Activated CD8-positive, alpha-beta memory T cell treated with anti-CD3 and anti-CD28 coated beads for 36 hours (primary cell): ENCODE measurements at regions not wholly inside any gene's neighbourhood (a gene's known extent, or its start where the extent isn't known, plus 50 kb on each side); places are given as distances from the start of the nearest gene placed in this dataset.

ENCODE experiments used
- CTCF ChIA-PET: fragments of 350-600 bp; sonication (Branson Sonifier 250); formaldehyde crosslinking; loops from one replicate; lab custom pipeline; 2021; ENCODE audit warnings: antibody characterized with exemption; lab: Charles Lee
- POLR2A ChIA-PET: fragments of 350-600 bp; sonication (Branson Sonifier 250); formaldehyde crosslinking; loops from one replicate; lab custom pipeline; 2021; ENCODE audit warnings: antibody characterized with exemption; lab: Charles Lee

DNA sequence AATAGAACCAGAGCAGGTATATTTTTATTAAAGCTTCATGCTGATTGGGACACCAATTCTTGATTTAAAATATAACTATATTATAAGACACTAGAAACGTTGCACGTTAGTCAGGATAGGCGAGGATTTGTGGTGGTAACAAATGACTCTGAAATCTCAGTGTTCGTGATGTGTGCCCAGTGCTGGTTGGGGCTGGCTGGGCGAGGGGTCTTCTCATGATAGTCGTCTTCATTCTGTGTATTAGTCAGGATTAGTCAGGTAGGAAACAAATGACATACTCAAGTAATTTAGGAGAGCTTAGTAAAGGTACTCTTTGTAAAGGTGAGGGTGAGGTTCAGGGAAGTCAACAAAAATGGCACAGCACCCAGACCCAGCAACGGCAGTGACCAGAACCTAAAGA, 73.9 kb upstream of the HIF1A start:
- POLR2A ChIA-PET: interaction anchor here (1.6 kb wide), 1 partner anchor 41 kb away, joined by 7 read pairs; no protein-coding TSS in a partner anchor
- CTCF ChIA-PET: interaction anchor here (0.5 kb wide), 1 partner anchor 1842 kb away, joined by 3 read pairs; no protein-coding TSS in a partner anchor

DNA sequence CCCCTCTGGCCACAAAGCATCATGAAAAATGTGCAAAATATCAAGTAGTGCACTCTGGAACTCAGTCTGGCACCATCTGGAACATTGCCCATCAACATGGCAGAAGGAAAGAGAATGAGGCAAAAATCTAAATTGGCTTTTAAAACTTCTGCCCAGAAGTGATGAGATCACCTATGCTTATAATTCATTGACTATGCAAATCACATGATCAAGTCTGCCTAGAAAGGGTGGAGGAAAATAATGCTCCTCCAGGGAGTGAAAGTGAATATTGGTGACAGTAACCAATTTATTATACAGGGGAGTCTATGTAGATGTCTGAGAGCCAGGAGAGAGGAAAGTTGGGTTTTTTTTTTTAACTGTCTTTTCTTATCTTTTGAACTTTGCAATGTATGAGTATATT, 73.3 kb upstream of the HIF1A start:
- ChIA-PET CTCF (no interaction called here), POLR2A (no interaction called here)

DNA sequence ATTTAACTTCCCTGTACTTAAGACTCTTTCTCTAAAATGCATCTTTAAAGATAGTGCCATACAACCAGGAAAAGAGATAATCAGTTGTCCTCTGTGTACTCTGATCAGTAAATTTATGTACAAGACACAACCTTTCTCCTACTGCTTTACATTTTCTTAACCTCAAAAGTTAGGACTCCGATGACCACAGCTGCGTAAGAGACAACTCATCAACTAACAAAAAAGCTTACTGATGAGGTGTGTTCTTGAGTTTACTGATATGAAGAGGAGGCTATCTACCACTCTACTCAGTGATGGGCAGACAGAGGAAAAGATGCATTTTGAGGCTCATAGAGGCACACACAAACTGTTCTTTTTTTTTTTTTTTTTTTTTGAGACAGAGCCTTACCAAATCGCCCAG, 71.4 kb upstream of the HIF1A start:
- CTCF ChIA-PET: interaction anchor here (0.7 kb wide), 1 partner anchor 54 kb away, joined by 4 read pairs; no protein-coding TSS in a partner anchor
- POLR2A ChIA-PET: interaction anchor here (0.7 kb wide), 1 partner anchor 266 kb away, joined by 11 read pairs; no protein-coding TSS in a partner anchor

DNA sequence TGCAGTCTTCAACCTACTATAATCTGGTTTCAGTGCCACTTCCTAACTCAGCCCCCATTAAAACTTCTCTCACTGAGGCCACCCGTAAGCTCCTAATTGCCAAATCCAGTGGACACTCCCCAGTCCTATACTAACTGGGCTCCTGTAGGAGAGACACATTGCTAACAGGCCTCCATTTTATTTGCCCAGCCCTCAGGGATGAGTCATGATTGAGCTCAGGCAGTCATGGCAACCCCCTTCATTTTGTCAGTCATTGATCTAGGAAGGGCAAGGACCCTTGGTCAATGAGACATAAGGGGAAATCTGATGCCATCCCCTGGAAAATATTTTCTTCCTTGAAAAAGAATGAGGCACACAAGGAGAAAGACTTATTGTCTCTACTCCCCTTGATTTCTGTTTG, 70.1 kb upstream of the HIF1A start:
- POLR2A ChIA-PET: no interaction called here
- CTCF ChIA-PET: interaction anchor here (0.6 kb wide), 1 partner anchor 344 kb away, joined by 4 read pairs; no protein-coding TSS in a partner anchor

DNA sequence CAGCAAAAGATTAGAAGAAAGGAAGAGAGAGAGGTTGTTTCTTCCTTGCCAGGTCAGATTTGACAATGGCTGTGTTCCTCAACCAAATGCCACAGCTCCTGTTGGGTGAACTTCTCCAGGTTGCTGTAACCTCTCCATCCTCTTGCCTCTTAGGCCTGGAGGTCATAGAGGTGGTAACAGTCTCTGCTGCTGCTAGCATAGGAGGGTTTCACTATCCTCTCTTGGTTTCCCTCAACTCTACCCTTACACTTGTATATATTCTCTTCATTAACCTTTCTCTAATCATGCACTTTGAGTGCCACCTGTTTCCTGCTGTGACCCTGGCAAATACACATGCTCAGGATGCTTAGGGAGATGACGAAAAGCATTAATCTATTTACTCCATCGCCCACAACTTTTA, 67.7 kb upstream of the HIF1A start:
- ChIA-PET POLR2A (no interaction called here), CTCF (no interaction called here)

DNA sequence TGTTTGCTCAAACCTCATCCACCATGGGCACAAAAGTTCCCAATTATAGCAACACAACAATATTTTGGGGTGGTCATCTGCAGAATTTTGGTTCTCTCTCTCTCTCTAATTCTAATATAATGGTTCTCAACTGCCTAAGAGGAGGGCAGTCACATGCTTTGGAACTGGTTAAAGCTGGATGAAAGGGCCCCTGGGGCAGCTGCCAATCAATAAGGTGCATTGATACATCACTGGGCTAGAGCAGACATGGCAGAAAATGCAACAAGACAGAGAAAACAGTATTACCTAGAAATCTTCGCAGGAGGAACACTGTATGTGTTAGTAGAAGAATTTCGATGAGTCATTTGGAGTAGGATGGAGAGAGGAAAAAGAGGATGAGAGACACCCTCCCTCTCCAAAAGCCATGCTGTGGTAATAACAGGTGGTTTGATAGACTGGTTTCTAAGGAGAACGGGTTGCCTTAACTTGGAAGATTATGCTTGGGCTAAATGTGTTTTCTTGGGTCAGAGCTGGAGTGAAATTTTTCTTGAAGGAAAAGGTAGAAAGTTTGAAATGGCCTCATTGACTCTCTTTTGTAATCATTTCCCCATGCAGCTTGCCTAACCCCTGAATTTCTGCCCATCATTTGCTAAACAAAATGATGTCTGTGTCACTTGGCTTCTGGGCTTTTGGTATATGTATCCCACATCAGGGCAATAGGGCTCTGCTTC, 67.1 kb upstream of the HIF1A start:
- CTCF ChIA-PET: interaction anchor here (0.6 kb wide), 1 partner anchor 145 kb away, joined by 3 read pairs; no protein-coding TSS in a partner anchor
- POLR2A ChIA-PET: no interaction called here

DNA sequence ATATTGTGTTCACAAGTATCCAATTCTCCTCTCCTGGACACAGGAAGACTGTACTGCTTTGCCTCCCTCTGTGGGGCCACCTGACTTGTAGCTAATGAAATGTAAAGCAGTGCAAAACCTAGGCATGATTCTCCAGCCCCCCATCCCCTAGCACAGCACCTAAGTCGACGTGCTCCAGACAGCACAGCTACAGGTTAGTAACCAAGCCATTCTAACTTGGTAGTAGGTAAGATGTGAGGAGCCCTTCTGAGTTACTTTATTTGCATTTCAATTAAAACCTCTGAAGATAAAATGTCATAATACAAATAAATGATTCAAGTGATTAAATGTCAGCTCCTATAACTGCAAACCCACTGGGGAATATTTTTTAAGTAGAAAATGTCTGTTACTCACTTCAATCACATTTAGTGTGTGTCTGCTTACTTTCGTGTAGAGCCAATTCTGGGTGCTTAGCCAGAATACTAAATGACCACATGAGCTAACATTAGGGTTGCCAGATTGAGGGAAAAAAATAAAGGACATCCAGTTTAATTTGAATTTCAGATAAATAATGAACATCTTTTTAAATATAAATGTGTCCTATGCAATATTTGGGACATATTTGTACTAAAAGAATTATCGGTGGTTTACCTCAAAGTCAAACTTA, 64.8 kb upstream of the HIF1A start:
- ChIA-PET CTCF (no interaction called here), POLR2A (no interaction called here)

DNA sequence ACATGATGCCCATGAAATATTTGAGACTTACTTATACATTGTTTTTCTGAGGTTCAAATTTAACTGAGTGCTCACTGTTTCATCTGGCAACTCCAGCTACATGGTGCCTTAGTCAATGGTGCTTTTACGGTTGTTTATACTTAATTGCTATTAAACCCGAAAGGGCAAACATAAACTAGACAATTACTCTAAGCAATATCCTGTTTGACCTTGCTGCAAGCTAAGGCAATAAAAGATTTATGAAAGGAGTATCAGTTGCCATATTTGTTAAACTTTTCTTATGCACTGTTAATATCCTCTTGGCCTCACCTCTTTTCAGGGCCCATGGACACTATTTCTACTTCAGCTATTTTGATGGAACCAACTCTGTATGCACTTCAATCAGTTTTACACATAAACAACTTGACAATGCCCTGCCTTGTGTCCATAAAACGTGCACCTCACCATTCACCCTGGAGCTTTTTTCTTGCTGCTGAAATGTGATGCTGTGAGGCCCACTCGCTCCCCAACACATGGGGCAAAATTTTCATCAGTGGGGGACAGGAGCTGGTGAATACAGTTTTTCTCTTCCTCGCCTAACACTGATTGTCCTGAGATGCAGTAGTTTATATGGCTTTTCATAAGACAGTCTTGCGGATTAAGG, 64.1 kb upstream of the HIF1A start:
- ChIA-PET CTCF (no interaction called here), POLR2A (no interaction called here)

DNA sequence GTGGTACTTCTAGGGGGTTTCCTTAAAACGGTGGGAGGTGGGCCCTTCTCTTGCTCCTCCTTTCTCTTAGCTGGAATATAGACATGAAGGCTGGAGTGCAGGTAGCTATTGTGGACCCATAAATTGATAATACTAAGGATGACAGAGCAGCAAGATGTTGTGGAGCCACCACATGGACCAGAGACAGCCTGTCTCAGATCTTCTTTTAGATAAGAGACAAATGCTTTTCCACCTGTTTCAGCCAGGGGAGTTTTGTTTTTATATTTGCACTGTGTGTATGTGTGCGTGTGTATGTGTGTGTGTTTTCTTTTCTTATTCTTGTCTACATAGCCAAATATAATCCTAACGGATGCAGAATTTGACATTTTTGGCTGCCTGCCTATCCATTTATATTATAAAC, 62.9 kb upstream of the HIF1A start:
- ChIA-PET POLR2A (no interaction called here), CTCF (no interaction called here)

DNA sequence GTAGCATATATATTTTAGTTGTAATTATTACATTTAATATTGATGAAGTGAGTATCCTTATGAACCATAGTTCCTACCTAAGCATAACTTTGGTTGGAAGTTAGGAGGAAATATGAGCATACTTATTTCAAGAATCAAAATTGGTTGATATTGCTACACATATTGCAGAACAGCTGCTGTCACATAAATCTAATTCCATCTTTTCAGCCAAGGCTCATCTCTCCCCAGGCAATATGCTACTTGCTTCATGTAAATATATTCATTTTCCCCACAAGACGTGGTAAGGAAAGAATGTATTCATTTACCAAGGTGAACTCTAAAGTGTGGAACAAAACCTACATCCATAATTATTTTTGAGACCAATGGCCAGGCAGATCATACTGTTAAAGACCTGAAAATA, 62.5 kb upstream of the HIF1A start:
- POLR2A ChIA-PET: no interaction called here
- CTCF ChIA-PET: no interaction called here

DNA sequence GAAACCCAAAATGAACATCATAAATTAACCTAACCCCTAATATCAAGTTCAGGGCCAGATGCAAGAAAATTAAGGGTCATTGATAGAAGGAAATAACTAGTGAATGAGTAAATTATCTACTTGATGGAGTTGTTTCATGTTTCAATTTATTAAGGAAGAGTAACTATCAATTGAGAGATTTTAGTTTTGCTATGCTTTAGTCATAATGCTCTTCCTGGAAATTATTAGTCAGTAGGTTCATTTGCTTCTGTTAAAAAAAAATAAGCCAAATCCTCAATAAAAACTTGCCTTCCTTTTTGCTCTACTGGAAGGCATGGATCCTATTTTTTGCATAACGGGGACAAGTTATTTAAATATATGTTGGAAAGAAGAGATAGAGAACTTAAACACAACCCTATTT, 59.0 kb upstream of the HIF1A start:
- ChIA-PET CTCF (no interaction called here), POLR2A (no interaction called here)

DNA sequence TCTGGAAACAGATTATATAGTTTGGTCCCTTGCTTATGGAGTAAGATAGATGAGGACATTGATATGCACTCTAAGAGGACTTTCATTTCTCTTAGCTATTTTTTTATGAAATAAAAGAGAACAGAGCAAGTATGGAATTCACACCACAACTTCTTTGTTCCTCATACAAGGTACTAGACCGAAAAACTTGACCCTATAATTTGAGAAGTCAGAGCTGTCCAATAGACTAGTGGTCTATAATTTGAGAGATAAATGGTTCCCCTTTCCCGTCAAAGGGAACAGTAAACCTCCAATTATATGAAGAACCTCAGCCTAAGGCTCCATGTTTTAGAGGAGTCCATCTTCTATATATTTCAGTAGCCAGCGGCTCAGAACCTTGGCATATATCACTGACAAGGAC, 58.5 kb upstream of the HIF1A start:
- CTCF ChIA-PET: no interaction called here
- POLR2A ChIA-PET: no interaction called here

DNA sequence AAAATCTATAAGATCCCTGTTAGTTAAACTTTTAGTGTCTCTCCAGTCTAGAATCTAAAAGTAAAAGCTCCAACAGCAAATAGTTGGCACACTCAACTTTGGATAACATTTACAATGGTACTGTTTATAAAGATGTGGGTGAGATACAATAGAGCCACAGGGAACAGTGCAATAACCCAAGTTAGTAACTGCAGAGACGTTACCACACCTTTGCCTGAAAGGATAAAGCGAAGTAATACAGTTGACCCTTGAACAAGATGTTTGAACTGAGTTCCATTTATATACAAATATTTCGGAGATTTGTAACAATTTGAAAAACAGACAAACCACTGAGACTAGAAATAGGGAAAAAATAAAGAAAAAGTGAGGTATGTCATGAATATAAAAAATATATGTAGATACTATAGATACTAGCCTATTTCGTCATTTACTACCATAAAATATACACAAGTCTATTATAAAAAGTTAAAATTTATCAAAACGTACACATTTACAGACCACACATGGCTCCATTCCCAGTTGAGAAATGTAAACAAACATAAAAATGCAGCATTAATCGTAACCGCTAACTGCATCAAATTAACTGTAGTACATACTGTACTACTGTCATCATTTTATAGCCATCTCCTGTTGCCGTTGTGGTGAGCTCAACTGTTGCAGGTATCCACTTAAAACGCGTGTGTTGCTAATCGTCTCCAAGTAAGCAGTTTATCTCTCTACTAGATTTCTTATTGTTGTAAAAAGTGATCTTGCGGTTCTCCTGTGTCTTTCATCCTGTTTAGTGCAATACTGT, 56.5 kb upstream of the HIF1A start:
- CTCF ChIA-PET: no interaction called here
- POLR2A ChIA-PET: no interaction called here

DNA sequence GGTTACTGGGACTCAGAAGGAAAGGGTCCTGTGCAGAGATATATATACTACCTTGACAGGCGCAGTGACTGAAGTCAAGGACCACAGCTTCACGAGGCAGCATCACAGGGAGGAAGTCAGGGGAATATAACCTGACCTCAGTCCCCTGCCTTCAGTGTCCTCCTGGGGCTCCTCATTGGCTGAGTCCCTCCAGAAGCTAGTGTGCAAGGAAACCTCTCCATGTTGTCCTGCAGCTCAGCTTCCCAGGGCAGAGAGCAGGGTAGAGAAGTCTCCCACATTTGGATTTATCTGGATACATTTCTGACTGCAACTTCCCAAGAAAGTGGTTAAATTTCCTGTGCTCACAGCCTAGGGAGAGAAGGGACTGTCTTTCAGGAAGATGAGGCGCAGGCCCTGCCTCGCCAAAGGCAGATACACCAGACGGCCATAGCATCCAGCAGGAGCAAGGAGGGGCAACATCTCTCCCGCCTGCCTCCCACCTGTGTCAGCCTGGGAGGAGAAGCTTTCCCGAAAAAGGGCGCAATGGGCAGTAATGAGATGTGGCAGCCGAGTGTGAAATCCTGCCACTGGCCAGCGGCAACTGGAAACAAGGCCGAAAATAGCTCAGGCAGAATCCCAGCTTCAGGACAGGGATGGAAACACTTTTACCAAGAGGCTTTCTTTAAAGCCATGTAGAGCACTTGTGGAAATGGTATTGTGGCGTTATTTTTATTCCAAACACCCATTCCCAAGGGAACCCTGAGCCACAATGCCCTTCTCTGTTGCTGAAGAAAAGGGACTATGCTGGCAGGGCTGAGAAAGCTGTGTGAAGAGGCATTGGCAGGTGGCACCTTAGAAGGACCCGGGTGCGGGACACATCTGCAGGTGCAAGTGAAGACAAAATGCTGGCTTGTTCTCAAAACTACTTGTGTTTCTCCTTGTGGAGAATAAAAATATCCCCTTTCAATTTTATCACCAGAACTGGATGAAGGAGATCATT, 54.9 kb upstream of the HIF1A start:
- CTCF ChIA-PET: no interaction called here

DNA sequence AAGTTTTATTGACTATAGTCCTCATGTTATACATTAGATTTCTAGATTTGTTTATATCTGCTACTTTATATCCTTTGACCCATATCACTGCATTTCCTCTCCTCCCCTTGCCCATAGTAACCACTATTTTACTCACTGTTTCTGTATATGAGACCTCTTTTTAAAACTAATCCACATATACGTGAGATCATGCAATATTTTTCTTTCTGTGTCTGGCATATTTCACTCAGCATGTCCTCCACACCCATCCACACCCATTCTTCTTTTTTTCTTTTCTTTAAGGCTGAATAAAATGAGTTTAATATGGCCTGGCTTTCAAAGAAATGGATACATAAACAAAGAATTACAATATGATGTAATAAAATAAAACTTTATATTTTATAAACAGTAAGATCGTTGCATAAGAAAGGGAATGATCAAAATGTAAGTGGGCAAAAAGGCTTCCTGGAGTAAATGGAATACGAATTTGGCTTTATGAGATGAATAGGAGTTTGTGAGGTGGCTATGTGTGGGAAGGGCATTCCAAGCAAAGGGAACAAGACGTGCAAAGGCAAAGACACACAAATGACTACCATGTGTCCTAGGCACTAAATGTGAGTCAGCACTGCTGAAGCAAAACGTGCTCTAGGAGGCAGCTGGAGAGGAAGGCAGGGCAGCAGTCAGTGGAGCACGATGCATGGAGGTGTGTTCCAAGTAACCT, 53.2 kb upstream of the HIF1A start:
- CTCF ChIA-PET: no interaction called here
- POLR2A ChIA-PET: no interaction called here

More for the DNA sequence above, 54.9 kb upstream of the HIF1A start:
- POLR2A ChIA-PET: no interaction called here

DNA sequence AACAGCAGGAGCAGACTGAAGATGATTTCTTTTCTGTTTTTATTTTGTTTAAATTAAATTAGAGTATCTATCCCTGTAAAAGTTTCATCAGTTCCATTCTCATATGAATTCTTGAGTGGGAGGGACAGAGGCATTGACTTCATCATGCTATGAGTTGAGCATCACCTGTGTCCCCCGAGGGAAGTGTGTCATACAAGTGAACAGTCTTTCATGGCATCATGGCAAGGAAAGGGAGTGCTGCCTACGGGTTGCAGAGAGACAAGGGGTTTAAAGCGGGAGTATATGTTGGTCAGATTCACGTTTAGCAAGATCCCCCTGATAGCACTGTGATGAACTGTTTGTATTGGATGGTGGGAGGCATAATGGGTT, 52.7 kb upstream of the HIF1A start:
- ChIA-PET CTCF (no interaction called here), POLR2A (no interaction called here)

DNA sequence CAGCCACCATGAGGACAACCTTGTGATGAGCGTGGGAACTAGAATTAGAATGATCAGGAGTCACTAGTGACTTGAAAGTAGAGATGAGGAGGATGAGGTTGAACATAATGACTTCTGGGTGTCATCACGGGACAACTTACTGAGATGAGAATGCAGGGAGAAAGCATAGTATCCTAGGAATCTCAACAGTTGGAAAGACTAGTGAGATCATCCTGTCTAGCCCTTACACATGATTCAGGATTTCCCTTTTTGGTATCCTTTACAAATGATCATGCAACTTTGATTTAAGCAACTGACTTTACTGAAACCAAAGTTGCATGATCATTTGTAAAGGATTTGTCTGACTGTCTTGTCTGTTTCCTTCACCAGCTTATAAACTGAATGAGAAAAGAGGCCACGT, 51.8 kb upstream of the HIF1A start:
- ChIA-PET POLR2A (no interaction called here), CTCF (no interaction called here)

DNA sequence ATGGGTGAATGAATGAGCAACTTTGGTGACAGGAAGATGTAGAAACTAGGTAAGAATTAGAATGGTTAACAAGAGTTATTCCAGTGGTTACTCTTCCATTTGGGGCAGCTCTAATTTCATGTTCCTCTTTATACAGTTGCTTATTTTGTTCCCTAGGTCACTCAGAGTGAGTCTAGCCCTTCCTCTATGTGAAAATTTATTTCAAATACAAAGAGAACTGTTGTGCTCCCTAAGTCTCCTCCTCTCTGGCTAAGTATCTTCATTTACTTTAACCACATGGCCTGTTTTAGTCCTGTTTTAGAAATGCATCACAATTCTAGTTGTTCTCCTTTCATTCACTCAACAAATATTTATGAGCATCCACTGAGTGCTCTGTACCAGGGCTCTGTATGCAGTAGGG, 51.1 kb upstream of the HIF1A start:
- CTCF ChIA-PET: no interaction called here
- POLR2A ChIA-PET: no interaction called here
